SU-DHL-6 (cell line): ENCODE measurements at regions not wholly inside any gene's neighbourhood (a gene's known extent, or its start where the extent isn't known, plus 50 kb on each side); places are given as distances from the start of the nearest gene placed in this dataset.

Source experiments
- H2AFZ ChIP-seq: fragments of 200-600 bp; sonication (generic); 2 replicates; pipeline ENCODE4 v1.6.1; 2014; ENCODE audit warnings: low read depth, mild to moderate bottlenecking, moderate library complexity, mixed read lengths, antibody characterized with exemption, low read length; ENCODE audit not compliant: severe bottlenecking
- H3F3A ChIP-seq: fragments of 200-600 bp; shearing (Covaris generic); 2 replicates; pipeline ENCODE4 v1.6.0; 2016; ENCODE audit warnings: antibody characterized with exemption, mild to moderate bottlenecking; ENCODE audit not compliant: insufficient read depth
- H3K27ac ChIP-seq: fragments of 200-600 bp; sonication (generic); 2 replicates; pipeline ENCODE4 v1.5.1; 2016; ENCODE audit warnings: low read depth, mild to moderate bottlenecking, low read length, moderate library complexity, mixed read lengths
- H3K27me3 ChIP-seq: fragments of 200-600 bp; sonication (generic), shearing (Covaris generic); 2 replicates; pipeline ENCODE4 v1.6.0; 2014; ENCODE audit warnings: mild to moderate bottlenecking, low read length
- H3K36me3 ChIP-seq: fragments of 200-600 bp; sonication (generic); 2 replicates; pipeline ENCODE4 v1.6.1; 2014; ENCODE audit warnings: mild to moderate bottlenecking, low read length, mixed read lengths
- H3K4me2 ChIP-seq: fragments of 300-600, 200-600 bp; shearing (Covaris generic), sonication (generic); 2 replicates; pipeline ENCODE4 v1.6.0; 2014; ENCODE audit warnings: low read length, low read depth, mild to moderate bottlenecking; ENCODE audit not compliant: poor library complexity, severe bottlenecking
- H3K4me3 ChIP-seq: fragments of 200-600 bp; sonication (generic); 2 replicates; pipeline ENCODE4 v1.5.1; 2014; ENCODE audit warnings: antibody characterized with exemption, low read length, mild to moderate bottlenecking, mixed read lengths; ENCODE audit not compliant: insufficient read depth, poor library complexity, severe bottlenecking
- H3K79me2 ChIP-seq: fragments of 200-600 bp; sonication (generic); 2 replicates; pipeline ENCODE4 v1.6.1; 2014; ENCODE audit warnings: mild to moderate bottlenecking, low read length, moderate library complexity; ENCODE audit not compliant: insufficient read depth
- H3K9ac ChIP-seq: fragments of 200-600 bp; sonication (generic); 2 replicates; pipeline ENCODE4 v1.7.0; 2014; ENCODE audit warnings: mild to moderate bottlenecking, low read length
- H3K9me2 ChIP-seq: fragments of 200-600 bp; sonication (generic); replicated peaks from 2 replicates; pipeline ENCODE4 v1.6.1; 2014; ENCODE audit warnings: low read length; ENCODE audit not compliant: insufficient read depth
- H3K9me3 ChIP-seq: fragments of 200-600 bp; sonication (generic); 2 replicates; pipeline ENCODE4 v1.6.1; 2014; ENCODE audit warnings: low read length, mixed read lengths; ENCODE audit not compliant: insufficient read depth
- H4K20me1 ChIP-seq: fragments of 200-600 bp; sonication (generic); 2 replicates; pipeline ENCODE4 v1.6.1; 2014; ENCODE audit warnings: low read depth, mild to moderate bottlenecking, antibody characterized with exemption, low read length, moderate library complexity, mixed read lengths
- EZH2phosphoT487 ChIP-seq: fragments of 200-600 bp; sonication (generic), shearing (Covaris generic); conservative IDR thresholded peaks from 2 replicates; pipeline ENCODE4 v1.6.1; 2018; ENCODE audit warnings: mild to moderate bottlenecking, antibody characterized with exemption, low read length, moderate library complexity, mixed read lengths
- TF ChIP-seq, protein P1 (sequence below): fragments of 200-600 bp; sonication (generic); IDR thresholded peaks from one replicate; pipeline ENCODE4 v1.5.1; 2017; ENCODE audit warnings: antibody characterized with exemption, mild to moderate bottlenecking, low read length, moderate library complexity; ENCODE audit not compliant: insufficient read depth, poor library complexity, severe bottlenecking

DNA sequence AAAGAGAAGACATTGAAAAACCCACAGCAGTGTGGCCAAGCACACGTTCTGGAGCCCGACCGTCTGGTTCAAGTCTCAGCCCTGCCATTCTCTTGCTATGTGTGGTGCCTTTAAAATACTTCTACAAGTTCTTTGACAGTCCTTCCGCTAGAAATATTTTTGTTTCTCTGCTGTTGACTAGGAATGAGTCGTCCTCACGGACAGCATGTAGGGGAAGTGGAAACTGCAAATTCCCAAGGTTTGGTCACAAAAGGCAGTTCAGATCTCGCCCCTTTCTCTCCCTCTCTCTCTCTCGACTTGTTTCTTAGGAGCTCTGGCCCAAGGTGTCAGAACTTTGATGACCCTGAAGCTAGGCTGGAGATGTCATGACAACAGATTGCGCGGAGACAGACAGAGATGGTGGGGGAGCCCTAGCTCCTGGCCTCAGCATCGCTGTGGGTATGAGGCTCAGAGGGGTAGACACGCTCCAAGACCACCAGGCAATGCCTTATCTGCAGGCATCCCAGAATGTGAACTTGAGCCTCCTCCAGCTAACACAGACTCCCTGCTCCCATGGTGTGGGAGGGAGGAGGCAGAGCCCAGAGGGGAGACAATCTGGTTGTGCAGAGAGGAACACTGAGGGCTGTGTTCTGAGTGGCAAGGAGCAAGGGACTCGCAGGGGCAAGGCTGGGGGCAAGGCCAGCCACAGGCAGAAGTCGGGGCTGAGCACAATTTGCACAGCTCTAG, 368.9 kb upstream of the SULF2 start:
- no peak overlapping the region for H3K27ac ChIP-seq
- TF ChIP-seq EZH2phosphoT487 = no peak
- TF ChIP-seq, protein P1, sequence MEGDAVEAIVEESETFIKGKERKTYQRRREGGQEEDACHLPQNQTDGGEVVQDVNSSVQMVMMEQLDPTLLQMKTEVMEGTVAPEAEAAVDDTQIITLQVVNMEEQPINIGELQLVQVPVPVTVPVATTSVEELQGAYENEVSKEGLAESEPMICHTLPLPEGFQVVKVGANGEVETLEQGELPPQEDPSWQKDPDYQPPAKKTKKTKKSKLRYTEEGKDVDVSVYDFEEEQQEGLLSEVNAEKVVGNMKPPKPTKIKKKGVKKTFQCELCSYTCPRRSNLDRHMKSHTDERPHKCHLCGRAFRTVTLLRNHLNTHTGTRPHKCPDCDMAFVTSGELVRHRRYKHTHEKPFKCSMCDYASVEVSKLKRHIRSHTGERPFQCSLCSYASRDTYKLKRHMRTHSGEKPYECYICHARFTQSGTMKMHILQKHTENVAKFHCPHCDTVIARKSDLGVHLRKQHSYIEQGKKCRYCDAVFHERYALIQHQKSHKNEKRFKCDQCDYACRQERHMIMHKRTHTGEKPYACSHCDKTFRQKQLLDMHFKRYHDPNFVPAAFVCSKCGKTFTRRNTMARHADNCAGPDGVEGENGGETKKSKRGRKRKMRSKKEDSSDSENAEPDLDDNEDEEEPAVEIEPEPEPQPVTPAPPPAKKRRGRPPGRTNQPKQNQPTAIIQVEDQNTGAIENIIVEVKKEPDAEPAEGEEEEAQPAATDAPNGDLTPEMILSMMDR = no peak
- H3F3A ChIP-seq = no peaks in the 10 kb centered on the region

DNA sequence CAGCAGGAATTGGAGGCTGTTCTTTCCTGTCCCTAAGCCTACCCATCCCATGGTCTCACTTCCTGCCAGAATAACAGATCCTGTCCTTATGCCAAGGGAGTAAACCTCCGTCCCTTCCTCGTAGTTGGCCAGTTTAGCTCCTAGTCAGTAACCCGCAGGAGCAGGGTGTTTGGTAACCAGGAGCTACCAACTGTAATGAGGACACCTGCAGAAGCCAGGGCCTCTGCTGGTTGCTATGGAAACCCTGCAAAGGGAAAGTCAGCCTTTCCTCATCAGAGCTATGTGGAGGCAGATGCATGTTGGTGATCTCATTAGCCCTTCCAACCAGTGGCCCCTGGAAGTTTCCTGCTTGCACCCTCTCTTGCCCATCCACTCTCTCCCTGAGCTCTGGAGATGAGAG, 368.2 kb upstream of the SULF2 start:
- TF ChIP-seq, protein P1 = no peak
- TF ChIP-seq EZH2phosphoT487 = no peak
- Histone ChIP-seq H3K36me3 (no peaks in the 10 kb centered on the region), H3K27me3 (no peaks in the 10 kb centered on the region), H3K27ac (no peak overlapping the region), H3K9me2 (no peaks in the 10 kb centered on the region), H3K9ac (no peak overlapping the region), H3K4me2 (no peak overlapping the region), H3F3A (no peaks in the 10 kb centered on the region), H3K4me3 (no peak overlapping the region), H3K9me3 (no peaks in the 10 kb centered on the region), H3K79me2 (no peaks in the 10 kb centered on the region), H4K20me1 (no peaks in the 10 kb centered on the region), H2AFZ (no peak overlapping the region)

More for the DNA sequence above, 368.9 kb upstream of the SULF2 start:
- no peak overlapping the region for H2AFZ ChIP-seq
- no peaks in the 10 kb centered on the region for H3K9me2 ChIP-seq
- no peaks in the 10 kb centered on the region for H3K9me3 ChIP-seq
- no peaks in the 10 kb centered on the region for H3K27me3 ChIP-seq
- no peaks in the 10 kb centered on the region for H3K36me3 ChIP-seq
- no peak overlapping the region for H3K9ac ChIP-seq
- no peaks in the 10 kb centered on the region for H4K20me1 ChIP-seq
- no peak overlapping the region for H3K4me2 ChIP-seq
- H3K4me3 ChIP-seq = no peak overlapping the region
- no peaks in the 10 kb centered on the region for H3K79me2 ChIP-seq

- Histone ChIP-seq H3K36me3 (no peaks in the 10 kb centered on the region), H3K27ac (no peak overlapping the region), H3K4me2 (no peak overlapping the region), H2AFZ (no peak overlapping the region), H4K20me1 (no peaks in the 10 kb centered on the region), H3K4me3 (no peak overlapping the region), H3K27me3 (no peaks in the 10 kb centered on the region), H3K9me3 (no peaks in the 10 kb centered on the region), H3K9me2 (no peaks in the 10 kb centered on the region), H3K79me2 (no peaks in the 10 kb centered on the region), H3K9ac (no peak overlapping the region), H3F3A (no peaks in the 10 kb centered on the region)
- TF ChIP-seq, protein P1 = no peak
- no peak for TF ChIP-seq EZH2phosphoT487
Measured at GRCh38 chr20:48153103-48153502, 367.8 kb upstream of the SULF2 start.
